GM23338 (cell line): ENCODE measurements at regions not wholly inside any gene's neighbourhood (a gene's known extent, or its start where the extent isn't known, plus 50 kb on each side); places are given as distances from the start of the nearest gene placed in this dataset.

Source experiments
- ATAC-seq: fragments of 200-7000 bp; cut with Tn5 transposase; 3 replicates; pipeline ENCODE4 v1.9.1; 2020
- DNase-seq: peaks from one replicate; pipeline ENCODE4 v3.0.0-alpha.2; 2015; ENCODE audit warnings: low spot score
- H2AFZ ChIP-seq: fragments of 200-600 bp; sonication (generic); 2 replicates; pipeline ENCODE4 v1.8.0; 2016; ENCODE audit warnings: antibody characterized with exemption, mild to moderate bottlenecking, moderate library complexity
- H3F3A ChIP-seq: fragments of 200-600 bp; sonication (generic); replicated peaks from 2 replicates; pipeline ENCODE4 v1.8.0; 2017; ENCODE audit warnings: antibody characterized with exemption, mixed run types, low read depth
- H3K27ac ChIP-seq: fragments of 200-600 bp; sonication (generic); 2 replicates; pipeline ENCODE4 v1.6.1; 2016; ENCODE audit warnings: low read depth
- H3K27me3 ChIP-seq: fragments of 200-600 bp; sonication (generic); 2 replicates; pipeline ENCODE4 v1.8.0; 2016; ENCODE audit warnings: mild to moderate bottlenecking, mixed run types, moderate library complexity; ENCODE audit not compliant: insufficient read depth
- H3K36me3 ChIP-seq: fragments of 200-600 bp; sonication (generic); 2 replicates; pipeline ENCODE4 v1.8.0; 2016; ENCODE audit warnings: mild to moderate bottlenecking; ENCODE audit not compliant: insufficient read depth
- H3K4me1 ChIP-seq: fragments of 200-600 bp; sonication (generic); 2 replicates; pipeline ENCODE4 v1.8.0; 2016; ENCODE audit warnings: mild to moderate bottlenecking, moderate library complexity; ENCODE audit not compliant: insufficient read depth
- H3K4me2 ChIP-seq: fragments of 200-600 bp; sonication (generic); 2 replicates; pipeline ENCODE4 v1.7.1; 2017; ENCODE audit warnings: mixed run types
- H3K4me3 ChIP-seq: fragments of 200-600 bp; sonication (generic); 2 replicates; pipeline ENCODE4 v1.6.1; 2016; ENCODE audit warnings: mixed run types
- H3K79me2 ChIP-seq: fragments of 200-600 bp; sonication (generic); replicated peaks from 2 replicates; pipeline ENCODE4 v1.8.0; 2017; ENCODE audit warnings: mild to moderate bottlenecking; ENCODE audit not compliant: insufficient read depth
- H3K9me2 ChIP-seq: fragments of 200-600 bp; sonication (generic); 2 replicates; pipeline ENCODE4 v1.8.0; 2017; ENCODE audit not compliant: insufficient read depth
- H4K20me1 ChIP-seq: fragments of 200-600 bp; sonication (generic); replicated peaks from 2 replicates; pipeline ENCODE4 v1.8.0; 2017; ENCODE audit warnings: mild to moderate bottlenecking; ENCODE audit not compliant: insufficient read depth
- H3K27ac Mint-ChIP-seq: 2 replicates; pipeline ENCODE4 v1.8.0; 2020; ENCODE audit warnings: inconsistent platforms, mild to moderate bottlenecking, moderate library complexity, mixed read lengths
- H3K27me3 Mint-ChIP-seq: 3 replicates; pipeline ENCODE4 v1.8.0; 2022; ENCODE audit warnings: low read depth, mild to moderate bottlenecking, moderate library complexity, mixed read lengths, inconsistent platforms; ENCODE audit not compliant: insufficient read depth, poor library complexity
- H3K36me3 Mint-ChIP-seq: 3 replicates; pipeline ENCODE4 v1.8.0; 2021; ENCODE audit warnings: low read depth, mild to moderate bottlenecking, inconsistent platforms, moderate library complexity, mixed read lengths
- H3K4me1 Mint-ChIP-seq: 3 replicates; pipeline ENCODE4 v1.8.0; 2020; ENCODE audit warnings: mild to moderate bottlenecking, inconsistent platforms, mixed read lengths
- H3K4me3 Mint-ChIP-seq: 3 replicates; pipeline ENCODE4 v1.8.0; 2021; ENCODE audit warnings: moderate library complexity, mild to moderate bottlenecking, inconsistent platforms, mixed read lengths
- H3K9me3 Mint-ChIP-seq: 3 replicates; pipeline ENCODE4 v1.8.0; 2020; ENCODE audit warnings: moderate library complexity, mild to moderate bottlenecking, inconsistent platforms, mixed read lengths
- EZH2 ChIP-seq: fragments of 200-600 bp; sonication (generic); IDR thresholded peaks from one replicate; pipeline ENCODE4 v1.8.0; 2017; ENCODE audit warnings: antibody characterized with exemption, mild to moderate bottlenecking, low read depth; ENCODE audit not compliant: unreplicated experiment
- EZH2phosphoT487 ChIP-seq: fragments of 200-600 bp; sonication (generic); IDR thresholded peaks from one replicate; pipeline ENCODE4 v1.8.1; 2018; ENCODE audit warnings: antibody characterized with exemption; ENCODE audit not compliant: unreplicated experiment
- NANOG ChIP-seq: IDR thresholded peaks from 2 replicates; pipeline ENCODE4 v1.6.1; 2016; ENCODE audit warnings: antibody characterized with exemption, borderline replicate concordance
- POLR2AphosphoS5 ChIP-seq: IDR thresholded peaks from 2 replicates; pipeline ENCODE4 v1.6.1; 2016; ENCODE audit warnings: antibody characterized with exemption, low read depth
- STAT1 ChIP-seq: IDR thresholded peaks from one replicate; pipeline ENCODE4 v1.6.1; 2016; ENCODE audit warnings: antibody characterized with exemption; ENCODE audit not compliant: unreplicated experiment
- ZNF114 ChIP-seq: fragments of 250-450 bp; sonication (Bioruptor Pico); IDR thresholded peaks from 2 replicates; pipeline ENCODE4 v1.5.0; 2020; ENCODE audit warnings: mild to moderate bottlenecking, moderate library complexity
- TF ChIP-seq, protein P1 (sequence below): IDR thresholded peaks from one replicate; pipeline ENCODE4 v1.6.1; 2018; ENCODE audit warnings: antibody characterized with exemption; ENCODE audit not compliant: unreplicated experiment
- TF ChIP-seq, protein P2 (sequence below): IDR thresholded peaks from 2 replicates; pipeline ENCODE4 v1.6.1; 2016; ENCODE audit warnings: antibody characterized with exemption
- TF ChIP-seq, protein P3 (sequence below): fragments of 250-450 bp; sonication (Bioruptor Pico); IDR thresholded peaks from 2 replicates; pipeline ENCODE4 v1.5.0; 2020; ENCODE audit warnings: mild to moderate bottlenecking, moderate library complexity
- TF ChIP-seq, protein P4 (sequence below), 2 experiments: fragments of 200-600 bp in 1 of 2; sonication (generic) in 1 of 2; conservative IDR thresholded peaks; 2 replicates each; pipeline versions ENCODE4 v1.5.1 to v1.6.1; 2016 to 2017; ENCODE audit warnings: antibody characterized with exemption in 2 of 2, low read depth in 2 of 2, mild to moderate bottlenecking in 2 of 2, moderate library complexity in 1 of 2

DNA sequence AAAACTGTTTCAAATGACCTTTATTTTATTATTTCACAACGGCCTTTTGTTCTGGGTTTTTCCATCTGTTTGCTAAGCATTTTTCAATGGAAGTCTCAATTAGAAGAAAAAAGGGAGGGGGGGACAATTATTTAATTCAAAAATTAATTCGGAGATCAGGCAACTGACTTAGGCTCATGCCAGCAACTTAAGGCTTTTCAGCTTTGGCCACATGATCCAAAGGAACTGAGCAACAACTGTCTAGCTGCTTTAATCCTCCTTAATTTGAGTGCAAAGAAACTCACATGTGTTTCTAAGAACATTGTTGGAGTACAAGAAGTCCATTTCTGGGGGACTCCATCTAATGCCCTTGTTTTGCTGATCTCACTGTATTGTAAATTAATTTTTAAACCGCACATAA is 188.0 kb downstream of the EXOC5 start (continued):
- TF ChIP-seq EZH2phosphoT487 (no peak), NANOG (no peak), ZNF114 (CRISPR knock-in tag) (no peak), STAT1 (no peak), EZH2 (no peak), POLR2AphosphoS5 (no peak)
- TF ChIP-seq, protein P1, sequence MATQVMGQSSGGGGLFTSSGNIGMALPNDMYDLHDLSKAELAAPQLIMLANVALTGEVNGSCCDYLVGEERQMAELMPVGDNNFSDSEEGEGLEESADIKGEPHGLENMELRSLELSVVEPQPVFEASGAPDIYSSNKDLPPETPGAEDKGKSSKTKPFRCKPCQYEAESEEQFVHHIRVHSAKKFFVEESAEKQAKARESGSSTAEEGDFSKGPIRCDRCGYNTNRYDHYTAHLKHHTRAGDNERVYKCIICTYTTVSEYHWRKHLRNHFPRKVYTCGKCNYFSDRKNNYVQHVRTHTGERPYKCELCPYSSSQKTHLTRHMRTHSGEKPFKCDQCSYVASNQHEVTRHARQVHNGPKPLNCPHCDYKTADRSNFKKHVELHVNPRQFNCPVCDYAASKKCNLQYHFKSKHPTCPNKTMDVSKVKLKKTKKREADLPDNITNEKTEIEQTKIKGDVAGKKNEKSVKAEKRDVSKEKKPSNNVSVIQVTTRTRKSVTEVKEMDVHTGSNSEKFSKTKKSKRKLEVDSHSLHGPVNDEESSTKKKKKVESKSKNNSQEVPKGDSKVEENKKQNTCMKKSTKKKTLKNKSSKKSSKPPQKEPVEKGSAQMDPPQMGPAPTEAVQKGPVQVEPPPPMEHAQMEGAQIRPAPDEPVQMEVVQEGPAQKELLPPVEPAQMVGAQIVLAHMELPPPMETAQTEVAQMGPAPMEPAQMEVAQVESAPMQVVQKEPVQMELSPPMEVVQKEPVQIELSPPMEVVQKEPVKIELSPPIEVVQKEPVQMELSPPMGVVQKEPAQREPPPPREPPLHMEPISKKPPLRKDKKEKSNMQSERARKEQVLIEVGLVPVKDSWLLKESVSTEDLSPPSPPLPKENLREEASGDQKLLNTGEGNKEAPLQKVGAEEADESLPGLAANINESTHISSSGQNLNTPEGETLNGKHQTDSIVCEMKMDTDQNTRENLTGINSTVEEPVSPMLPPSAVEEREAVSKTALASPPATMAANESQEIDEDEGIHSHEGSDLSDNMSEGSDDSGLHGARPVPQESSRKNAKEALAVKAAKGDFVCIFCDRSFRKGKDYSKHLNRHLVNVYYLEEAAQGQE: no peak

DNA sequence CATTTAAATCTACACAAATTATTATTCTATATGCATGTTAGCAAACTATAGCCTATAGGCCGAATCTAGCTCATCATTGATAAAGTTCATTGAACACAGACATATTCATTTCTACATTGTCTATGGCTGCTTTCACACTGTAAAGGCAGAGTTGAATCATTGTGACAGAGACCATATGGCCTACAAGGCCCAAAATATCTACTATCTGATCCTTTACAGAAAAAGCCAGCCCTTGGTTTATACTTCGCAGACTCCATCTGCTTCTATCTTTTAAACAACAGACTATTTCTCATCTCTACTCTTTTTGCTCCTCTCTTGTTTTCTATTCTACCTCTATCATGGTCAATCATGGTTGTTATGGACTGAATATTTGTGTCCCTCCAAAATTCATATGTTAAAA is 190.7 kb downstream of the EXOC5 start:
- H3K36me3 ChIP-seq: no peaks in the 10 kb centered on the region
- H3K36me3 Mint-ChIP-seq: no peaks in the 10 kb centered on the region
- no peaks in the 10 kb centered on the region for H3F3A ChIP-seq
- no peak for ATAC-seq
- H3K4me1 Mint-ChIP-seq: peaks cover 23% of the 10 kb centered on the region
- no peaks in the 10 kb centered on the region for H3K79me2 ChIP-seq
- H3K4me3 Mint-ChIP-seq: no peak overlapping the region
- H3K27ac ChIP-seq: no peak overlapping the region
- DNase-seq: no peak
- peaks cover 1% of the 10 kb centered on the region for H3K27me3 Mint-ChIP-seq
- no peaks in the 10 kb centered on the region for H4K20me1 ChIP-seq
- no peaks in the 10 kb centered on the region for H3K9me3 Mint-ChIP-seq
- peaks cover 24% of the 10 kb centered on the region for H3K4me1 ChIP-seq
- H3K4me3 ChIP-seq: no peak overlapping the region
- no peak overlapping the region for H3K27ac Mint-ChIP-seq
- no peak overlapping the region for H2AFZ ChIP-seq
- H3K9me2 ChIP-seq: no peaks in the 10 kb centered on the region
- H3K27me3 ChIP-seq: no peaks in the 10 kb centered on the region
- no peak overlapping the region for H3K4me2 ChIP-seq
- TF ChIP-seq, protein P2, sequence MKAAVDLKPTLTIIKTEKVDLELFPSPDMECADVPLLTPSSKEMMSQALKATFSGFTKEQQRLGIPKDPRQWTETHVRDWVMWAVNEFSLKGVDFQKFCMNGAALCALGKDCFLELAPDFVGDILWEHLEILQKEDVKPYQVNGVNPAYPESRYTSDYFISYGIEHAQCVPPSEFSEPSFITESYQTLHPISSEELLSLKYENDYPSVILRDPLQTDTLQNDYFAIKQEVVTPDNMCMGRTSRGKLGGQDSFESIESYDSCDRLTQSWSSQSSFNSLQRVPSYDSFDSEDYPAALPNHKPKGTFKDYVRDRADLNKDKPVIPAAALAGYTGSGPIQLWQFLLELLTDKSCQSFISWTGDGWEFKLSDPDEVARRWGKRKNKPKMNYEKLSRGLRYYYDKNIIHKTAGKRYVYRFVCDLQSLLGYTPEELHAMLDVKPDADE: no peak
- TF ChIP-seq, protein P3, sequence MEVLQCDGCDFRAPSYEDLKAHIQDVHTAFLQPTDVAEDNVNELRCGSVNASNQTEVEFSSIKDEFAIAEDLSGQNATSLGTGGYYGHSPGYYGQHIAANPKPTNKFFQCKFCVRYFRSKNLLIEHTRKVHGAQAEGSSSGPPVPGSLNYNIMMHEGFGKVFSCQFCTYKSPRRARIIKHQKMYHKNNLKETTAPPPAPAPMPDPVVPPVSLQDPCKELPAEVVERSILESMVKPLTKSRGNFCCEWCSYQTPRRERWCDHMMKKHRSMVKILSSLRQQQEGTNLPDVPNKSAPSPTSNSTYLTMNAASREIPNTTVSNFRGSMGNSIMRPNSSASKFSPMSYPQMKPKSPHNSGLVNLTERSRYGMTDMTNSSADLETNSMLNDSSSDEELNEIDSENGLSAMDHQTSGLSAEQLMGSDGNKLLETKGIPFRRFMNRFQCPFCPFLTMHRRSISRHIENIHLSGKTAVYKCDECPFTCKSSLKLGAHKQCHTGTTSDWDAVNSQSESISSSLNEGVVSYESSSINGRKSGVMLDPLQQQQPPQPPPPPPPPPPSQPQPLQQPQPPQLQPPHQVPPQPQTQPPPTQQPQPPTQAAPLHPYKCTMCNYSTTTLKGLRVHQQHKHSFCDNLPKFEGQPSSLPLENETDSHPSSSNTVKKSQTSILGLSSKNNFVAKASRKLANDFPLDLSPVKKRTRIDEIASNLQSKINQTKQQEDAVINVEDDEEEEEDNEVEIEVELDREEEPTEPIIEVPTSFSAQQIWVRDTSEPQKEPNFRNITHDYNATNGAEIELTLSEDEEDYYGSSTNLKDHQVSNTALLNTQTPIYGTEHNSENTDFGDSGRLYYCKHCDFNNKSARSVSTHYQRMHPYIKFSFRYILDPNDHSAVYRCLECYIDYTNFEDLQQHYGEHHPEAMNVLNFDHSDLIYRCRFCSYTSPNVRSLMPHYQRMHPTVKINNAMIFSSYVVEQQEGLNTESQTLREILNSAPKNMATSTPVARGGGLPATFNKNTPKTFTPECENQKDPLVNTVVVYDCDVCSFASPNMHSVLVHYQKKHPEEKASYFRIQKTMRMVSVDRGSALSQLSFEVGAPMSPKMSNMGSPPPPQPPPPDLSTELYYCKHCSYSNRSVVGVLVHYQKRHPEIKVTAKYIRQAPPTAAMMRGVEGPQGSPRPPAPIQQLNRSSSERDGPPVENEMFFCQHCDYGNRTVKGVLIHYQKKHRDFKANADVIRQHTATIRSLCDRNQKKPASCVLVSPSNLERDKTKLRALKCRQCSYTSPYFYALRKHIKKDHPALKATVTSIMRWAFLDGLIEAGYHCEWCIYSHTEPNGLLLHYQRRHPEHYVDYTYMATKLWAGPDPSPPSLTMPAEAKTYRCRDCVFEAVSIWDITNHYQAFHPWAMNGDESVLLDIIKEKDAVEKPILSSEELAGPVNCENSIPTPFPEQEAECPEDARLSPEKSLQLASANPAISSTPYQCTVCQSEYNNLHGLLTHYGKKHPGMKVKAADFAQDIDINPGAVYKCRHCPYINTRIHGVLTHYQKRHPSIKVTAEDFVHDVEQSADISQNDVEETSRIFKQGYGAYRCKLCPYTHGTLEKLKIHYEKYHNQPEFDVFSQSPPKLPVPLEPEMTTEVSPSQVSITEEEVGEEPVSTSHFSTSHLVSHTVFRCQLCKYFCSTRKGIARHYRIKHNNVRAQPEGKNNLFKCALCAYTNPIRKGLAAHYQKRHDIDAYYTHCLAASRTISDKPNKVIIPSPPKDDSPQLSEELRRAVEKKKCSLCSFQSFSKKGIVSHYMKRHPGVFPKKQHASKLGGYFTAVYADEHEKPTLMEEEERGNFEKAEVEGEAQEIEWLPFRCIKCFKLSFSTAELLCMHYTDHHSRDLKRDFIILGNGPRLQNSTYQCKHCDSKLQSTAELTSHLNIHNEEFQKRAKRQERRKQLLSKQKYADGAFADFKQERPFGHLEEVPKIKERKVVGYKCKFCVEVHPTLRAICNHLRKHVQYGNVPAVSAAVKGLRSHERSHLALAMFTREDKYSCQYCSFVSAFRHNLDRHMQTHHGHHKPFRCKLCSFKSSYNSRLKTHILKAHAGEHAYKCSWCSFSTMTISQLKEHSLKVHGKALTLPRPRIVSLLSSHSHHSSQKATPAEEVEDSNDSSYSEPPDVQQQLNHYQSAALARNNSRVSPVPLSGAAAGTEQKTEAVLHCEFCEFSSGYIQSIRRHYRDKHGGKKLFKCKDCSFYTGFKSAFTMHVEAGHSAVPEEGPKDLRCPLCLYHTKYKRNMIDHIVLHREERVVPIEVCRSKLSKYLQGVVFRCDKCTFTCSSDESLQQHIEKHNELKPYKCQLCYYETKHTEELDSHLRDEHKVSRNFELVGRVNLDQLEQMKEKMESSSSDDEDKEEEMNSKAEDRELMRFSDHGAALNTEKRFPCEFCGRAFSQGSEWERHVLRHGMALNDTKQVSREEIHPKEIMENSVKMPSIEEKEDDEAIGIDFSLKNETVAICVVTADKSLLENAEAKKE: no peak
- no peak for TF ChIP-seq NANOG
- TF ChIP-seq, protein P4, sequence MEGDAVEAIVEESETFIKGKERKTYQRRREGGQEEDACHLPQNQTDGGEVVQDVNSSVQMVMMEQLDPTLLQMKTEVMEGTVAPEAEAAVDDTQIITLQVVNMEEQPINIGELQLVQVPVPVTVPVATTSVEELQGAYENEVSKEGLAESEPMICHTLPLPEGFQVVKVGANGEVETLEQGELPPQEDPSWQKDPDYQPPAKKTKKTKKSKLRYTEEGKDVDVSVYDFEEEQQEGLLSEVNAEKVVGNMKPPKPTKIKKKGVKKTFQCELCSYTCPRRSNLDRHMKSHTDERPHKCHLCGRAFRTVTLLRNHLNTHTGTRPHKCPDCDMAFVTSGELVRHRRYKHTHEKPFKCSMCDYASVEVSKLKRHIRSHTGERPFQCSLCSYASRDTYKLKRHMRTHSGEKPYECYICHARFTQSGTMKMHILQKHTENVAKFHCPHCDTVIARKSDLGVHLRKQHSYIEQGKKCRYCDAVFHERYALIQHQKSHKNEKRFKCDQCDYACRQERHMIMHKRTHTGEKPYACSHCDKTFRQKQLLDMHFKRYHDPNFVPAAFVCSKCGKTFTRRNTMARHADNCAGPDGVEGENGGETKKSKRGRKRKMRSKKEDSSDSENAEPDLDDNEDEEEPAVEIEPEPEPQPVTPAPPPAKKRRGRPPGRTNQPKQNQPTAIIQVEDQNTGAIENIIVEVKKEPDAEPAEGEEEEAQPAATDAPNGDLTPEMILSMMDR (conservative IDR thresholded peaks at IDR 0.05; ENCODE audit: low read depth in 2 of 2): no peak
